NCI-H510A (cell line): ENCODE measurements at regions not wholly inside any gene's neighbourhood (a gene's known extent, or its start where the extent isn't known, plus 50 kb on each side); places are given as distances from the start of the nearest gene placed in this dataset.

Source experiments
- DNase-seq: peaks from one replicate; lab custom pipeline; 2025; lab: John Stamatoyannopoulos, UW

GRCh38 chr15:66931768-66932633 is 133.4 kb upstream of the SMAD3 start:
- no peak for DNase-seq

- no peak for DNase-seq
These were observed 132.8 kb upstream of the SMAD3 start for GRCh38 chr15:66932634-66933024.

- no peak for DNase-seq
These were observed 131.2 kb upstream of the SMAD3 start for GRCh38 chr15:66933932-66934867.

- DNase-seq = no peak
These were observed 130.4 kb upstream of the SMAD3 start for GRCh38 chr15:66934868-66935520.

GRCh38 chr15:66935688-66936087 is 129.7 kb upstream of the SMAD3 start:
- DNase-seq = no peak

GRCh38 chr15:66936109-66936860 is 129.1 kb upstream of the SMAD3 start:
- DNase-seq = no peak

GRCh38 chr15:66936861-66937582 is 128.4 kb upstream of the SMAD3 start:
- no peak for DNase-seq

- DNase-seq = no peak
These were observed 127.8 kb upstream of the SMAD3 start for GRCh38 chr15:66937588-66937987.

- no peak for DNase-seq
These were observed 127.1 kb upstream of the SMAD3 start for GRCh38 chr15:66938114-66938830.

- no peak for DNase-seq
These were observed 126.4 kb upstream of the SMAD3 start for GRCh38 chr15:66939016-66939415.

- DNase-seq = no peak
These were observed 125.9 kb upstream of the SMAD3 start for GRCh38 chr15:66939451-66940023.

GRCh38 chr15:66940368-66940767 is 125.0 kb upstream of the SMAD3 start:
- no peak for DNase-seq

GRCh38 chr15:66941108-66941711 is 124.2 kb upstream of the SMAD3 start:
- no peak for DNase-seq

GRCh38 chr15:66941791-66942190 is 123.6 kb upstream of the SMAD3 start:
- no peak for DNase-seq

- no peak for DNase-seq
These were observed 122.6 kb upstream of the SMAD3 start for GRCh38 chr15:66942649-66943390.

GRCh38 chr15:66943456-66944095 is 121.8 kb upstream of the SMAD3 start:
- DNase-seq = no peak

GRCh38 chr15:66944121-66944520 is 121.3 kb upstream of the SMAD3 start:
- DNase-seq = no peak

- DNase-seq = no peak
These were observed 120.1 kb upstream of the SMAD3 start for GRCh38 chr15:66945286-66945685.
